ENCODE measurements at regions not wholly inside any gene's neighbourhood (a gene's known extent, or its start where the extent isn't known, plus 50 kb on each side); places are given as distances from the start of the nearest gene placed in this dataset.

GRCh38 chr15:39180483-39180933 is 400.4 kb upstream of the THBS1 start:
- Histone ChIP-seq H3K4me1 (ENCODE audit: control insufficient read depth in 2 of 2, insufficient read depth in 1 of 2, low read depth in 1 of 2, low read length in 2 of 2) (peaks cover 2 to 18% of the 10 kb centered on the region in 2 donors), H3K23ac (ENCODE audit: low read depth, low read length, poor library complexity) (no peak overlapping the region), H3K27ac (replicated peaks; ENCODE audit: low read length) (no peak overlapping the region), H3K4me3 (ENCODE audit: low read length in 2 of 2) (no peak overlapping the region), H3K18ac (ENCODE audit: low read length) (no peak overlapping the region), H3K4me2 (ENCODE audit: insufficient read depth, low read length, poor library complexity, severe bottlenecking) (no peak overlapping the region), H2BK5ac (ENCODE audit: low read length) (no peak overlapping the region), H4K8ac (ENCODE audit: low read depth, low read length) (no peak overlapping the region), H3K79me1 (ENCODE audit: low read depth, low read length) (no peaks in the 10 kb centered on the region), H3K9ac (ENCODE audit: low read depth, low read length, poor library complexity) (no peak overlapping the region), H3K4ac (ENCODE audit: low read length) (no peak overlapping the region), H2BK120ac (ENCODE audit: low read depth, low read length) (no peak overlapping the region), H3K36me3 (replicated peaks in 1 of 2; ENCODE audit: control insufficient read depth in 2 of 2, insufficient read depth in 2 of 2, low read length in 2 of 2) (no peaks in the 10 kb centered on the region), H2AK5ac (ENCODE audit: low read depth, low read length) (no peak overlapping the region), H2AFZ (ENCODE audit: low read length) (no peak overlapping the region), H2BK12ac (ENCODE audit: low read length) (no peak overlapping the region), H3K9me3 (replicated peaks in 1 of 2; ENCODE audit: control insufficient read depth in 2 of 2, insufficient read depth in 1 of 2, low read depth in 1 of 2, low read length in 2 of 2) (no peaks in the 10 kb centered on the region), H3K14ac (ENCODE audit: low read length) (no peak overlapping the region), H2BK15ac (ENCODE audit: low read length) (no peak overlapping the region), H4K91ac (ENCODE audit: low read depth, low read length, poor library complexity) (no peak overlapping the region), H3K27me3 (ENCODE audit: control insufficient read depth in 3 of 3, insufficient read depth in 3 of 3, low read depth in 1 of 3, low read length in 3 of 3) (no peaks in the 10 kb centered on the region)
- no peak for DNase-seq (ENCODE audit: low spot score)

GRCh38 chr15:39181056-39181747 is 399.7 kb upstream of the THBS1 start:
- Histone ChIP-seq H3K27me3 (ENCODE audit: control insufficient read depth in 3 of 3, insufficient read depth in 3 of 3, low read depth in 1 of 3, low read length in 3 of 3) (no peaks in the 10 kb centered on the region), H3K27ac (replicated peaks; ENCODE audit: low read length) (no peak overlapping the region), H2AFZ (ENCODE audit: low read length) (peak overlapping the region; percentile 31), H3K9me3 (replicated peaks in 1 of 2; ENCODE audit: control insufficient read depth in 2 of 2, insufficient read depth in 1 of 2, low read depth in 1 of 2, low read length in 2 of 2) (no peaks in the 10 kb centered on the region), H3K4me3 (ENCODE audit: low read length in 2 of 2) (no peak overlapping the region), H3K36me3 (replicated peaks in 1 of 2; ENCODE audit: control insufficient read depth in 2 of 2, insufficient read depth in 2 of 2, low read length in 2 of 2) (no peaks in the 10 kb centered on the region), H4K91ac (ENCODE audit: low read depth, low read length, poor library complexity) (no peak overlapping the region), H3K4me2 (ENCODE audit: insufficient read depth, low read length, poor library complexity, severe bottlenecking) (no peak overlapping the region), H2AK5ac (ENCODE audit: low read depth, low read length) (no peak overlapping the region), H3K4me1 (ENCODE audit: control insufficient read depth in 2 of 2, insufficient read depth in 1 of 2, low read depth in 1 of 2, low read length in 2 of 2) (peaks cover 2 to 18% of the 10 kb centered on the region in 2 donors), H3K79me1 (ENCODE audit: low read depth, low read length) (no peaks in the 10 kb centered on the region), H3K4ac (ENCODE audit: low read length) (no peak overlapping the region), H3K23ac (ENCODE audit: low read depth, low read length, poor library complexity) (no peak overlapping the region), H3K14ac (ENCODE audit: low read length) (no peak overlapping the region), H2BK120ac (ENCODE audit: low read depth, low read length) (no peak overlapping the region), H3K9ac (ENCODE audit: low read depth, low read length, poor library complexity) (no peak overlapping the region), H2BK5ac (ENCODE audit: low read length) (no peak overlapping the region), H3K18ac (ENCODE audit: low read length) (no peak overlapping the region), H4K8ac (ENCODE audit: low read depth, low read length) (no peak overlapping the region), H2BK12ac (ENCODE audit: low read length) (no peak overlapping the region), H2BK15ac (ENCODE audit: low read length) (no peak overlapping the region)
- WGBS, 2 donors (ENCODE audit: extremely low coverage in 2 of 2, insufficient read length in 2 of 2, insufficient replicate concordance in 1 of 2) = no CpG with 5 or more reads among the region's 1 CpG
- DNase-seq (ENCODE audit: low spot score) = no peak

GRCh38 chr15:39181940-39182339 is 398.9 kb upstream of the THBS1 start:
- H2BK5ac ChIP-seq (ENCODE audit: low read length) = no peak overlapping the region
- H3K4me1 ChIP-seq (ENCODE audit: control insufficient read depth in 2 of 2, insufficient read depth in 1 of 2, low read depth in 1 of 2, low read length in 2 of 2) = peaks cover 2 to 18% of the 10 kb centered on the region in 2 donors
- H3K27me3 ChIP-seq (ENCODE audit: control insufficient read depth in 3 of 3, insufficient read depth in 3 of 3, low read depth in 1 of 3, low read length in 3 of 3) = peaks cover 0 to 2% (median 0%) of the 10 kb centered on the region in 3 experiments
- no peak for DNase-seq (ENCODE audit: low spot score)
- H2BK120ac ChIP-seq (ENCODE audit: low read depth, low read length) = no peak overlapping the region
- no peak overlapping the region for H4K8ac ChIP-seq (ENCODE audit: low read depth, low read length)
- H3K36me3 ChIP-seq (replicated peaks in 1 of 2; ENCODE audit: control insufficient read depth in 2 of 2, insufficient read depth in 2 of 2, low read length in 2 of 2) = no peaks in the 10 kb centered on the region
- no peak overlapping the region for H3K4ac ChIP-seq (ENCODE audit: low read length)
- H3K9me3 ChIP-seq (replicated peaks in 1 of 2; ENCODE audit: control insufficient read depth in 2 of 2, insufficient read depth in 1 of 2, low read depth in 1 of 2, low read length in 2 of 2) = no peaks in the 10 kb centered on the region
- peak overlapping the region; percentile 36 for H2AFZ ChIP-seq (ENCODE audit: low read length)
- no peak overlapping the region for H2AK5ac ChIP-seq (ENCODE audit: low read depth, low read length)
- no CpG with 5 or more reads among the region's 2 CpGs for WGBS, 2 donors (ENCODE audit: extremely low coverage in 2 of 2, insufficient read length in 2 of 2, insufficient replicate concordance in 1 of 2)
- no peaks in the 10 kb centered on the region for H3K79me1 ChIP-seq (ENCODE audit: low read depth, low read length)
- no peak overlapping the region for H3K14ac ChIP-seq (ENCODE audit: low read length)
- H3K4me3 ChIP-seq (ENCODE audit: low read length in 2 of 2) = no peak overlapping the region
- no peak overlapping the region for H2BK12ac ChIP-seq (ENCODE audit: low read length)
- no peak overlapping the region for H2BK15ac ChIP-seq (ENCODE audit: low read length)
- H3K23ac ChIP-seq (ENCODE audit: low read depth, low read length, poor library complexity) = no peak overlapping the region
- H4K91ac ChIP-seq (ENCODE audit: low read depth, low read length, poor library complexity) = no peak overlapping the region
- H3K9ac ChIP-seq (ENCODE audit: low read depth, low read length, poor library complexity) = no peak overlapping the region
- no peak overlapping the region for H3K18ac ChIP-seq (ENCODE audit: low read length)
- no peak overlapping the region for H3K27ac ChIP-seq (replicated peaks; ENCODE audit: low read length)
- no peak overlapping the region for H3K4me2 ChIP-seq (ENCODE audit: insufficient read depth, low read length, poor library complexity, severe bottlenecking)

- Histone ChIP-seq H2BK120ac (ENCODE audit: low read depth, low read length) (no peak overlapping the region), H3K14ac (ENCODE audit: low read length) (no peak overlapping the region), H3K27ac (replicated peaks; ENCODE audit: low read length) (no peak overlapping the region), H4K8ac (ENCODE audit: low read depth, low read length) (no peak overlapping the region), H2BK15ac (ENCODE audit: low read length) (no peak overlapping the region), H2BK12ac (ENCODE audit: low read length) (no peak overlapping the region), H3K27me3 (ENCODE audit: control insufficient read depth in 3 of 3, insufficient read depth in 3 of 3, low read depth in 1 of 3, low read length in 3 of 3) (peaks cover 0 to 2% (median 0%) of the 10 kb centered on the region in 3 experiments), H3K4ac (ENCODE audit: low read length) (no peak overlapping the region), H3K18ac (ENCODE audit: low read length) (no peak overlapping the region), H3K79me1 (ENCODE audit: low read depth, low read length) (no peaks in the 10 kb centered on the region), H3K9ac (ENCODE audit: low read depth, low read length, poor library complexity) (no peak overlapping the region), H2AFZ (ENCODE audit: low read length) (no peak overlapping the region), H4K91ac (ENCODE audit: low read depth, low read length, poor library complexity) (no peak overlapping the region), H2AK5ac (ENCODE audit: low read depth, low read length) (no peak overlapping the region), H2BK5ac (ENCODE audit: low read length) (no peak overlapping the region), H3K23ac (ENCODE audit: low read depth, low read length, poor library complexity) (no peak overlapping the region), H3K4me1 (ENCODE audit: control insufficient read depth in 2 of 2, insufficient read depth in 1 of 2, low read depth in 1 of 2, low read length in 2 of 2) (peaks cover 2 to 18% of the 10 kb centered on the region in 2 donors), H3K36me3 (replicated peaks in 1 of 2; ENCODE audit: control insufficient read depth in 2 of 2, insufficient read depth in 2 of 2, low read length in 2 of 2) (no peaks in the 10 kb centered on the region), H3K4me2 (ENCODE audit: insufficient read depth, low read length, poor library complexity, severe bottlenecking) (no peak overlapping the region), H3K9me3 (replicated peaks in 1 of 2; ENCODE audit: control insufficient read depth in 2 of 2, insufficient read depth in 1 of 2, low read depth in 1 of 2, low read length in 2 of 2) (no peaks in the 10 kb centered on the region), H3K4me3 (ENCODE audit: low read length in 2 of 2) (no peak overlapping the region)
- DNase-seq (ENCODE audit: low spot score) = no peak
- no CpG with 5 or more reads among the region's 1 CpG for WGBS, 2 donors (ENCODE audit: extremely low coverage in 2 of 2, insufficient read length in 2 of 2, insufficient replicate concordance in 1 of 2)
Observed at GRCh38 chr15:39183164-39183881, 397.6 kb upstream of the THBS1 start.

Data from neuronal stem cell (in vitro differentiated cells).